Gastrocnemius medialis (tissue), 4 donors: ENCODE measurements at regions not wholly inside any gene's neighbourhood (a gene's known extent, or its start where the extent isn't known, plus 50 kb on each side); places are given as distances from the start of the nearest gene placed in this dataset.
A peak's percentile ranks its signal among the peaks of the same experiment; 100 is the strongest.

Source experiments
- ATAC-seq, 2 donors: fragments of 150-250 bp; one replicate each; pipeline ENCODE4 v1.9.1; 2016
- DNase-seq, 2 donors: peaks; one replicate each; pipeline ENCODE4 v3.0.0-alpha.2; 2019
- H3K27ac ChIP-seq, 4 donors: fragments of 200-600 bp; sonication (generic); 1 replicate in 1 of 4; 2 replicates in 3 of 4; pipeline ENCODE4 v1.5.1; 2016 to 2018; ENCODE audit warnings: mild to moderate bottlenecking in 2 of 4, moderate library complexity in 1 of 4
- H3K27me3 ChIP-seq, 3 donors: fragments of 200-600 bp; sonication (generic) in 2 of 3; 1 replicate in 1 of 3; 2 replicates in 2 of 3; pipeline versions ENCODE4 v1.5.1 to v1.6.0; 2016 to 2019; ENCODE audit warnings: mild to moderate bottlenecking in 1 of 3, moderate library complexity in 1 of 3
- H3K36me3 ChIP-seq, 2 donors: fragments of 200-600 bp; sonication (generic) in 1 of 2; one replicate each; pipeline ENCODE4 v1.5.1; 2017 to 2018
- H3K4me1 ChIP-seq, 2 donors: fragments of 200-600 bp; sonication (generic) in 1 of 2; one replicate each; pipeline ENCODE4 v1.5.1; 2016 to 2017; ENCODE audit warnings: mild to moderate bottlenecking in 2 of 2
- H3K4me3 ChIP-seq, 4 donors: fragments of 200-600 bp; sonication (generic) in 3 of 4; 1 replicate in 1 of 4; 2 replicates in 3 of 4; pipeline ENCODE4 v1.5.1; 2016 to 2019; ENCODE audit warnings: mild to moderate bottlenecking in 2 of 4
- H3K9me3 ChIP-seq, 3 donors: fragments of 200-600 bp; sonication (generic) in 2 of 3; 1 replicate in 1 of 3; 2 replicates in 2 of 3; pipeline ENCODE4 v1.5.1; 2016 to 2019
- POLR2A ChIP-seq, 2 donors: fragments of 450-650 bp; IDR thresholded peaks; one replicate each; pipeline ENCODE4 v1.6.1; 2017; ENCODE audit warnings: antibody characterized with exemption in 2 of 2, mild to moderate bottlenecking in 2 of 2, moderate library complexity in 2 of 2
- in situ Hi-C, 4 donors: fragments of 200-750 bp; cut with MboI; loops; one replicate each; pipeline versions ENCODE4 v1.15.0 to v1.8.0; 2017; ENCODE audit warnings: low sequenced_read_pairs in 4 of 4
- intact Hi-C: fragments of 100-400 bp; cut with DNase I; formaldehyde crosslinking; loops from one replicate; pipeline ENCODE4 v1.15.1; 2023; ENCODE audit warnings: low total_unique reads
- TF ChIP-seq, protein P1 (sequence below), 5 experiments: fragments of 450-650 bp in 3 of 5; fragments of 200-600 bp in 2 of 5; sonication (generic) in 2 of 5; IDR thresholded peaks in 4 of 5; conservative IDR thresholded peaks in 1 of 5; 1 replicate in 4 of 5; 2 replicates in 1 of 5; pipeline ENCODE4 v1.5.1; 2016 to 2019; ENCODE audit warnings: antibody characterized with exemption in 5 of 5, mild to moderate bottlenecking in 3 of 5, moderate library complexity in 3 of 5

DNA sequence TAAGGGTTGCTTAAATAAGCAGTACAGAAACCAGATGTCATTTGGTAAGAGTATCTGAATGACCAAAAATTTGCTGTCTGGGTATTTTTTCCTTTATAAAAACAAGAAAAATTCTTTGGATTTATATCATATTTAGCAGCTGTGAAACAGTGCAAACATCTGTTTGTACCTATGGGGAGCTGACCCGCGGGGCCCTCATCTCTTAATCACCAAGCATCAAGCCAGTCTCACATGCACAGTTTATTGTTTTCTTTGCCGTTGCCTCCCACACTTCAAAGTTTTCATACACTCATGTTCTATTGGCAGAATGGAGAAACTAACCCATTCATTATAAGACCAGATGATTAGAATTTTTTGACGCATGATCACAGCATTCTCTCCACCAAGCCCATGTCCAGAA is 142.2 kb downstream of the BMP4 start:
- peak in 1 of 2 donors; percentile 17 for DNase-seq
- no peak for ATAC-seq
- Histone ChIP-seq H3K9me3 (no peaks in the 10 kb centered on the region), H3K36me3 (no peaks in the 10 kb centered on the region), H3K4me1 (no peaks in the 10 kb centered on the region), H3K4me3 (no peak overlapping the region), H3K27me3 (no peaks in the 10 kb centered on the region), H3K27ac (no peak overlapping the region)
- TF ChIP-seq POLR2A (IDR thresholded peaks at IDR 0.05): no peak
- TF ChIP-seq, protein P1, sequence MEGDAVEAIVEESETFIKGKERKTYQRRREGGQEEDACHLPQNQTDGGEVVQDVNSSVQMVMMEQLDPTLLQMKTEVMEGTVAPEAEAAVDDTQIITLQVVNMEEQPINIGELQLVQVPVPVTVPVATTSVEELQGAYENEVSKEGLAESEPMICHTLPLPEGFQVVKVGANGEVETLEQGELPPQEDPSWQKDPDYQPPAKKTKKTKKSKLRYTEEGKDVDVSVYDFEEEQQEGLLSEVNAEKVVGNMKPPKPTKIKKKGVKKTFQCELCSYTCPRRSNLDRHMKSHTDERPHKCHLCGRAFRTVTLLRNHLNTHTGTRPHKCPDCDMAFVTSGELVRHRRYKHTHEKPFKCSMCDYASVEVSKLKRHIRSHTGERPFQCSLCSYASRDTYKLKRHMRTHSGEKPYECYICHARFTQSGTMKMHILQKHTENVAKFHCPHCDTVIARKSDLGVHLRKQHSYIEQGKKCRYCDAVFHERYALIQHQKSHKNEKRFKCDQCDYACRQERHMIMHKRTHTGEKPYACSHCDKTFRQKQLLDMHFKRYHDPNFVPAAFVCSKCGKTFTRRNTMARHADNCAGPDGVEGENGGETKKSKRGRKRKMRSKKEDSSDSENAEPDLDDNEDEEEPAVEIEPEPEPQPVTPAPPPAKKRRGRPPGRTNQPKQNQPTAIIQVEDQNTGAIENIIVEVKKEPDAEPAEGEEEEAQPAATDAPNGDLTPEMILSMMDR (IDR thresholded peaks at IDR 0.05 in 4 of 5, conservative IDR thresholded peaks at IDR 0.05 in 1 of 5): no peak
- intact Hi-C loops: no loop called here
- in situ Hi-C loops: no loop called here

DNA sequence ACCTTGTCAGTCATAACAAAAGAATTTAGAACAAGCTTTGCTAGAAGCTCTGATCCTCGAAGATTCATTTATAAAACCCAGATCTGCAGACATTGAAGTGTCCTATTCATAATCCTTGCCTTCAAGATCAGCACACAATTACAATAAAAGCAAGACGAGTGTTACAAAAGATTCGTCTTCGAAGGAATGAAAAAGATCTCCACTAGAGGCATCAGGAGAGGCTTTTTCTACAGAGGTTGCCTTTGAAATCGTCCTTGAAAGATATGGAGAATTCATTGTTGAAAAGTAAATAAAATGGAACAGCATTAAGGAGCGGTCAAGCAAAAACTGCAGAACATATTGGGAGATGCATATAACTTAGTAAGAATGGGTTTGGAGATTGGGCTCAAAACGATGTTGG is 146.4 kb downstream of the BMP4 start:
- ATAC-seq (no peak), DNase-seq (no peak)
- no peaks in the 10 kb centered on the region for H3K27me3 ChIP-seq
- no peaks in the 10 kb centered on the region for H3K9me3 ChIP-seq
- no peaks in the 10 kb centered on the region for H3K4me1 ChIP-seq
- TF ChIP-seq POLR2A (IDR thresholded peaks at IDR 0.05): no peak
- TF ChIP-seq, protein P1 (IDR thresholded peaks at IDR 0.05 in 4 of 5, conservative IDR thresholded peaks at IDR 0.05 in 1 of 5): no peak
- H3K27ac ChIP-seq: no peak overlapping the region
- in situ Hi-C loops: no loop called here
- intact Hi-C loops: no loop called here
- no peaks in the 10 kb centered on the region for H3K36me3 ChIP-seq
- H3K4me3 ChIP-seq: no peak overlapping the region

DNA sequence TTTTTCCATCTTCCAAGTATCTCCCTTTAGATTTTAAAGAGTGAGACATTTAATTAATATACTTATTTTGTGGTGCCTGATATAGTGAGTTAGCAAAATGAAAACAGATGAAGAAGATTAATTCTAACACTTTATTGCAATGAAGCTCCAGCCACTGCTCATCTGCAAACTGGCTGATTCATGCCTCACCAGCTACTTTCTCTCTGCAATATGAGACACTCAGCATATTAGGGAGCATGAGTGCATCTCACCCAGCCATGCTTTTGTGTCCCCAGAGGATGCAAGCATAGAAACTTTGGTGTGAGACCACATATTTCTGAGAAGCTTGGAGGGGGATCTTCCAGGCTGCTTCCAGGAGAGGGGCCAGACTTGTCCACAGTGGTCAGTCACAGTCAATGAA is 148.6 kb downstream of the BMP4 start:
- Histone ChIP-seq H3K9me3 (no peaks in the 10 kb centered on the region), H3K4me3 (no peak overlapping the region), H3K36me3 (no peaks in the 10 kb centered on the region), H3K27ac (no peak overlapping the region), H3K4me1 (no peaks in the 10 kb centered on the region), H3K27me3 (no peaks in the 10 kb centered on the region)
- in situ Hi-C loops (no loop called here), intact Hi-C loops (no loop called here)
- no peak for TF ChIP-seq POLR2A (IDR thresholded peaks at IDR 0.05)
- TF ChIP-seq, protein P1 (IDR thresholded peaks at IDR 0.05 in 4 of 5, conservative IDR thresholded peaks at IDR 0.05 in 1 of 5): no peak
- no peak for ATAC-seq
- no peak for DNase-seq

DNA sequence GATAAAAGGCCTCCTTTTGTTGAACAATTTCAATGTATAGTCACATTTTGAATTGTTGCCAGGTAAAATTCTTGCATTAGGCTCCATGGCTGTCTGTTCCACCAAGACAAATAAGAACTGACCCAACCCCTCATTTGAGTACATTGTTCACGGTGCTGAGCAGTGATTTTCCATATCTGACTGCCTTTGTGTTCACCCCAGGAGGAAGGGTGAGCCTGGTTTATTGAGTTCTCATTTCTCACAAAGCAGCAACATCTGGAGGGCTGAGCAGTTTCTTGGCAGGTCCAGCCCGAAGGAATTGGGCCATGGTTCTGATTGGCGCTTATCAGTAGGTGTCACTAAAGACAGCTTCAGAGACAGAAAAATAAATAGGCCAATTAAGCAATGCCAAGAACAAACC is 149.1 kb downstream of the BMP4 start:
- peak; percentile 24 to 69 for DNase-seq
- no peaks in the 10 kb centered on the region for H3K9me3 ChIP-seq
- H3K4me3 ChIP-seq: no peak overlapping the region
- peak; percentile 81 to 87 for ATAC-seq
- in situ Hi-C loops: no loop called here
- H3K4me1 ChIP-seq: no peaks in the 10 kb centered on the region
- intact Hi-C loops: no loop called here
- peak overlapping the region in 3 of 4 donors; percentile 22 to 66 (median 39) for H3K27ac ChIP-seq
- no peaks in the 10 kb centered on the region for H3K27me3 ChIP-seq
- TF ChIP-seq, protein P1 (IDR thresholded peaks at IDR 0.05 in 4 of 5, conservative IDR thresholded peaks at IDR 0.05 in 1 of 5): no peak
- no peak for TF ChIP-seq POLR2A (IDR thresholded peaks at IDR 0.05)
- H3K36me3 ChIP-seq: no peaks in the 10 kb centered on the region

DNA sequence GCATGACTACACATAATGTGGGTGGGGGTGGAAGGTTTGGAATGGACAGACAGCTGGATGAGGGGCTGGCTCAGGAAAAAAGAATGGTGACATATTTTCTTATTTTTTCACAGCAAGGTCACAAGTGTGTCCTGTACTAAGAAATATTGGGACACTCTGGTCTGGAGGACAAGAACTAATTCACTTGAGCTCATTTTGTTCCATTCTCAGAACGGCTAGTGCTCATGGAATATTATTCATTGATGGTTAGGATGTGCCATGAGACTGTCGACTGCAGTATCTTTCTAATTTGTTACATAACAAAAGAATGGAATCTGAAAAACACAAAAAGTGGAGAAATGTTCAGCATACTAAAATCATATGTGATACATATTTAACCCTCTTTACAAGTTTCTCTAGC is 149.5 kb downstream of the BMP4 start:
- TF ChIP-seq, protein P1 (IDR thresholded peaks at IDR 0.05 in 4 of 5, conservative IDR thresholded peaks at IDR 0.05 in 1 of 5): no peak
- TF ChIP-seq POLR2A (IDR thresholded peaks at IDR 0.05): no peak
- in situ Hi-C loops: no loop called here
- Histone ChIP-seq H3K4me3 (no peak overlapping the region), H3K36me3 (no peaks in the 10 kb centered on the region), H3K4me1 (no peaks in the 10 kb centered on the region), H3K27me3 (no peaks in the 10 kb centered on the region), H3K27ac (peak overlapping the region in 3 of 4 donors; percentile 22 to 66 (median 50)), H3K9me3 (no peaks in the 10 kb centered on the region)
- DNase-seq (peak in 1 of 2 donors; percentile 18), ATAC-seq (peak; percentile 85 to 86)
- intact Hi-C loops: no loop called here
